ENCODE measurements at regions not wholly inside any gene's neighbourhood (a gene's known extent, or its start where the extent isn't known, plus 50 kb on each side); places are given as distances from the start of the nearest gene placed in this dataset.

- Mint-ChIP-seq H3K4me1 (no peaks in the 10 kb centered on the region), H3K9me3 (peaks cover 0 to 8% (median 1%) of the 10 kb centered on the region in 7 donors), H3K27ac (no peak overlapping the region), H3K4me3 (no peak overlapping the region), H3K36me3 (no peaks in the 10 kb centered on the region), H3K27me3 (ENCODE audit: low read depth in 3 of 3) (peaks cover 1 to 2% (median 2%) of the 10 kb centered on the region in 3 donors)
- no peak overlapping the region for H3K4me2 ChIP-seq (replicated peaks; ENCODE audit: extremely low read depth, low read length, poor library complexity, severe bottlenecking)
- H3K4me3 ChIP-seq (replicated peaks in 1 of 3; ENCODE audit: low read depth in 2 of 3, low read length in 3 of 3) = no peak overlapping the region
- H3K79me2 ChIP-seq (ENCODE audit: insufficient read depth, low read length) = no peaks in the 10 kb centered on the region
- no peak overlapping the region for H3K9ac ChIP-seq (ENCODE audit: insufficient read depth, low read length, poor library complexity, severe bottlenecking)
- no peaks in the 10 kb centered on the region for H3K4me1 ChIP-seq (ENCODE audit: control insufficient read depth in 1 of 2, insufficient read depth in 2 of 2, low read length in 2 of 2)
- no peak for DNase-seq
- no peaks in the 10 kb centered on the region for H3K9me3 ChIP-seq (replicated peaks in 1 of 2; ENCODE audit: control insufficient read depth in 1 of 2, insufficient read depth in 1 of 2, low read length in 2 of 2)
- 100% methylated on average over 1 of the region's 3 CpGs for WGBS (ENCODE audit: insufficient coverage)
- H2AFZ ChIP-seq (ENCODE audit: insufficient read depth, low read depth, low read length, poor library complexity, severe bottlenecking) = no peak overlapping the region
- no peaks in the 10 kb centered on the region for H4K20me1 ChIP-seq (ENCODE audit: insufficient read depth, low read length)
- TF ChIP-seq CTCF (IDR thresholded peaks at IDR 0.05) = no peak
- no peaks in the 10 kb centered on the region for H3K27me3 ChIP-seq (ENCODE audit: control insufficient read depth in 2 of 2, insufficient read depth in 2 of 2, low read length in 2 of 2)
- H3K36me3 ChIP-seq (replicated peaks in 1 of 2; ENCODE audit: control insufficient read depth in 1 of 2, insufficient read depth in 2 of 2, low read length in 2 of 2) = no peaks in the 10 kb centered on the region
- intact Hi-C loops (cut with micrococcal nuclease) = no loop called here
- no peak overlapping the region for H3K27ac ChIP-seq (ENCODE audit: low read depth in 1 of 2, low read length in 2 of 2)
Measured at GRCh38 chr13:36559375-36559774, 114.4 kb upstream of the SERTM1 start.

GRCh38 chr13:36567485-36567884, 106.3 kb upstream of the SERTM1 start:
- Histone ChIP-seq H3K27ac (ENCODE audit: low read depth in 1 of 2, low read length in 2 of 2) (no peak overlapping the region), H3K9me3 (replicated peaks in 1 of 2; ENCODE audit: control insufficient read depth in 1 of 2, insufficient read depth in 1 of 2, low read length in 2 of 2) (peaks cover 0 to 4% of the 10 kb centered on the region in 2 donors), H3K27me3 (ENCODE audit: control insufficient read depth in 2 of 2, insufficient read depth in 2 of 2, low read length in 2 of 2) (no peaks in the 10 kb centered on the region), H4K20me1 (ENCODE audit: insufficient read depth, low read length) (no peaks in the 10 kb centered on the region), H3K79me2 (ENCODE audit: insufficient read depth, low read length) (no peaks in the 10 kb centered on the region), H3K9ac (ENCODE audit: insufficient read depth, low read length, poor library complexity, severe bottlenecking) (no peak overlapping the region), H3K4me2 (replicated peaks; ENCODE audit: extremely low read depth, low read length, poor library complexity, severe bottlenecking) (no peak overlapping the region), H2AFZ (ENCODE audit: insufficient read depth, low read depth, low read length, poor library complexity, severe bottlenecking) (no peak overlapping the region), H3K4me1 (ENCODE audit: control insufficient read depth in 1 of 2, insufficient read depth in 2 of 2, low read length in 2 of 2) (no peaks in the 10 kb centered on the region), H3K4me3 (replicated peaks in 1 of 3; ENCODE audit: low read depth in 2 of 3, low read length in 3 of 3) (no peak overlapping the region), H3K36me3 (replicated peaks in 1 of 2; ENCODE audit: control insufficient read depth in 1 of 2, insufficient read depth in 2 of 2, low read length in 2 of 2) (no peaks in the 10 kb centered on the region)
- Mint-ChIP-seq H3K27me3 (ENCODE audit: low read depth in 3 of 3) (no peaks in the 10 kb centered on the region), H3K36me3 (no peaks in the 10 kb centered on the region), H3K4me3 (no peak overlapping the region), H3K27ac (no peak overlapping the region), H3K9me3 (peaks cover 0 to 12% (median 5%) of the 10 kb centered on the region in 7 donors), H3K4me1 (no peaks in the 10 kb centered on the region)
- no peak for TF ChIP-seq CTCF (IDR thresholded peaks at IDR 0.05)
- DNase-seq = no peak
- no CpG with 5 or more reads among the region's 5 CpGs for WGBS (ENCODE audit: insufficient coverage)
- intact Hi-C loops (cut with micrococcal nuclease) = no loop called here
